ENCODE measurements at regions not wholly inside any gene's neighbourhood (a gene's known extent, or its start where the extent isn't known, plus 50 kb on each side); places are given as distances from the start of the nearest gene placed in this dataset.
A peak's percentile ranks its signal among the peaks of the same experiment; 100 is the strongest.

- no peak overlapping the region for H3K4me3 Mint-ChIP-seq
- peaks cover 9% of the 10 kb centered on the region for H3K27me3 Mint-ChIP-seq
- no peak overlapping the region for H3K27ac Mint-ChIP-seq
- H3K4me1 Mint-ChIP-seq, result no peaks in the 10 kb centered on the region
- DNase-seq, result no peak
- ATAC-seq, result no peak
- H3K9me3 Mint-ChIP-seq, result peaks cover 0 to 4% of the 10 kb centered on the region in 2 donors
Observed at GRCh38 chr5:152288917-152289595, 116.0 kb downstream of the NMUR2 start.

- H3K27me3 Mint-ChIP-seq, result peaks cover 9% of the 10 kb centered on the region
- no peaks in the 10 kb centered on the region for H3K4me1 Mint-ChIP-seq
- no peak overlapping the region for H3K27ac Mint-ChIP-seq
- no peak overlapping the region for H3K4me3 Mint-ChIP-seq
- peaks cover 0 to 5% of the 10 kb centered on the region in 2 donors for H3K9me3 Mint-ChIP-seq
- DNase-seq (no peak), ATAC-seq (no peak)
Observed at GRCh38 chr5:152288499-152288898, 116.6 kb downstream of the NMUR2 start.

GRCh38 chr5:152285764-152286163 is 119.3 kb downstream of the NMUR2 start:
- no peak for ATAC-seq
- no peak for DNase-seq
- Mint-ChIP-seq H3K4me1 (no peaks in the 10 kb centered on the region), H3K9me3 (peaks cover 0 to 5% of the 10 kb centered on the region in 2 donors), H3K27me3 (peaks cover 9% of the 10 kb centered on the region), H3K27ac (no peak overlapping the region), H3K4me3 (no peak overlapping the region)

- DNase-seq, result no peak
- Mint-ChIP-seq H3K4me3 (no peak overlapping the region), H3K27ac (no peak overlapping the region), H3K9me3 (peaks cover 0 to 5% of the 10 kb centered on the region in 2 donors), H3K27me3 (peaks cover 9% of the 10 kb centered on the region), H3K4me1 (no peaks in the 10 kb centered on the region)
- ATAC-seq, result no peak
Observed at GRCh38 chr5:152282331-152282730, 122.7 kb downstream of the NMUR2 start.

- no peaks in the 10 kb centered on the region for H3K9me3 Mint-ChIP-seq
- H3K27me3 Mint-ChIP-seq, result no peaks in the 10 kb centered on the region
- H3K27ac Mint-ChIP-seq, result no peak overlapping the region
- DNase-seq, result no peak
- H3K4me1 Mint-ChIP-seq, result no peaks in the 10 kb centered on the region
- H3K4me3 Mint-ChIP-seq, result no peak overlapping the region
- no peak for ATAC-seq
Observed at GRCh38 chr5:152277936-152278335, 127.1 kb downstream of the NMUR2 start.

- no peak overlapping the region for H3K4me3 Mint-ChIP-seq
- H3K9me3 Mint-ChIP-seq, result no peaks in the 10 kb centered on the region
- no peak for DNase-seq
- H3K27me3 Mint-ChIP-seq, result no peaks in the 10 kb centered on the region
- no peaks in the 10 kb centered on the region for H3K4me1 Mint-ChIP-seq
- no peak overlapping the region for H3K27ac Mint-ChIP-seq
- ATAC-seq, result no peak
Observed at GRCh38 chr5:152274224-152274623, 130.9 kb downstream of the NMUR2 start.

- Mint-ChIP-seq H3K9me3 (no peaks in the 10 kb centered on the region), H3K4me3 (no peak overlapping the region), H3K4me1 (no peaks in the 10 kb centered on the region), H3K27ac (no peak overlapping the region), H3K27me3 (no peaks in the 10 kb centered on the region)
- no peak for ATAC-seq
- DNase-seq, result no peak
Observed at GRCh38 chr5:152271420-152271819, 133.7 kb downstream of the NMUR2 start.

GRCh38 chr5:152270096-152270495 is 135.0 kb downstream of the NMUR2 start:
- ATAC-seq, result no peak
- Mint-ChIP-seq H3K4me3 (no peak overlapping the region), H3K9me3 (no peaks in the 10 kb centered on the region), H3K27me3 (no peaks in the 10 kb centered on the region), H3K4me1 (no peaks in the 10 kb centered on the region), H3K27ac (no peak overlapping the region)
- DNase-seq, result no peak

- H3K4me3 Mint-ChIP-seq, result no peak overlapping the region
- no peak overlapping the region for H3K27ac Mint-ChIP-seq
- H3K9me3 Mint-ChIP-seq, result no peaks in the 10 kb centered on the region
- H3K27me3 Mint-ChIP-seq, result no peaks in the 10 kb centered on the region
- DNase-seq, result no peak
- ATAC-seq, result no peak
- H3K4me1 Mint-ChIP-seq, result no peaks in the 10 kb centered on the region
Observed at GRCh38 chr5:152269533-152269932, 135.5 kb downstream of the NMUR2 start.

- H3K9me3 Mint-ChIP-seq, result no peaks in the 10 kb centered on the region
- no peak for ATAC-seq
- H3K4me1 Mint-ChIP-seq, result no peaks in the 10 kb centered on the region
- no peak overlapping the region for H3K27ac Mint-ChIP-seq
- no peak overlapping the region for H3K4me3 Mint-ChIP-seq
- DNase-seq, result no peak
- no peaks in the 10 kb centered on the region for H3K27me3 Mint-ChIP-seq
Observed at GRCh38 chr5:152264645-152265254, 140.3 kb downstream of the NMUR2 start.

GRCh38 chr5:152262667-152263066 is 142.4 kb downstream of the NMUR2 start:
- no peak for ATAC-seq
- no peak overlapping the region for H3K4me3 Mint-ChIP-seq
- H3K9me3 Mint-ChIP-seq, result no peaks in the 10 kb centered on the region
- H3K27ac Mint-ChIP-seq, result peak overlapping the region in 1 of 2 donors; percentile 80
- no peaks in the 10 kb centered on the region for H3K4me1 Mint-ChIP-seq
- no peak for DNase-seq
- no peaks in the 10 kb centered on the region for H3K27me3 Mint-ChIP-seq

- H3K4me1 Mint-ChIP-seq, result no peaks in the 10 kb centered on the region
- no peak overlapping the region for H3K27ac Mint-ChIP-seq
- H3K27me3 Mint-ChIP-seq, result peaks cover 7% of the 10 kb centered on the region
- H3K4me3 Mint-ChIP-seq, result no peak overlapping the region
- no peaks in the 10 kb centered on the region for H3K9me3 Mint-ChIP-seq
- DNase-seq, result no peak
- ATAC-seq, result no peak
Observed at GRCh38 chr5:152260940-152261339, 144.1 kb downstream of the NMUR2 start.

- ATAC-seq (no peak), DNase-seq (no peak)
- Mint-ChIP-seq H3K4me1 (no peaks in the 10 kb centered on the region), H3K27ac (no peak overlapping the region), H3K9me3 (no peaks in the 10 kb centered on the region), H3K4me3 (no peak overlapping the region), H3K27me3 (peaks cover 7% of the 10 kb centered on the region)
Observed at GRCh38 chr5:152259702-152260101, 145.4 kb downstream of the NMUR2 start.

GRCh38 chr5:152256580-152256979 is 148.5 kb downstream of the NMUR2 start:
- Mint-ChIP-seq H3K27ac (no peak overlapping the region), H3K4me3 (no peak overlapping the region), H3K27me3 (peaks cover 7% of the 10 kb centered on the region), H3K9me3 (no peaks in the 10 kb centered on the region), H3K4me1 (no peaks in the 10 kb centered on the region)
- no peak for ATAC-seq
- no peak for DNase-seq

- Mint-ChIP-seq H3K27ac (no peak overlapping the region), H3K4me3 (no peak overlapping the region), H3K27me3 (peaks cover 7% of the 10 kb centered on the region), H3K9me3 (no peaks in the 10 kb centered on the region), H3K4me1 (no peaks in the 10 kb centered on the region)
- ATAC-seq (no peak), DNase-seq (no peak)
Observed at GRCh38 chr5:152255411-152255810, 149.7 kb downstream of the NMUR2 start.

GRCh38 chr5:152247850-152248385 is 157.2 kb downstream of the NMUR2 start:
- Mint-ChIP-seq H3K27ac (no peak overlapping the region), H3K4me1 (no peaks in the 10 kb centered on the region), H3K27me3 (no peaks in the 10 kb centered on the region), H3K9me3 (peaks cover 0 to 5% of the 10 kb centered on the region in 2 donors), H3K4me3 (no peak overlapping the region)
- DNase-seq (no peak), ATAC-seq (no peak)

Measured in stimulated activated naive CD8-positive, alpha-beta T cell treated with anti-CD3 and anti-CD28 coated beads, Interleukin-15, amount 100 ng/mL, for 72 hours (primary cell).